GM19467 (cell line): ENCODE measurements at regions not wholly inside any gene's neighbourhood (a gene's known extent, or its start where the extent isn't known, plus 50 kb on each side); places are given as distances from the start of the nearest gene placed in this dataset.
A peak's percentile ranks its signal among the peaks of the same experiment; 100 is the strongest.

Source experiments
- ATAC-seq: cut with Tn5 transposase; IDR thresholded peaks from one replicate; pipeline ENCODE4 v1.9.1; 2021; ENCODE audit warnings: mild to moderate bottlenecking, moderate library complexity; ENCODE audit not compliant: unreplicated experiment

- no peak for ATAC-seq
These were observed 289.4 kb upstream of the CXCR4 start for GRCh38 chr2:136407117-136407951.

- ATAC-seq: no peak
These were observed 287.0 kb upstream of the CXCR4 start for GRCh38 chr2:136404925-136405324.

GRCh38 chr2:136404176-136404575 is 286.2 kb upstream of the CXCR4 start:
- ATAC-seq: no peak

- no peak for ATAC-seq
These were observed 284.3 kb upstream of the CXCR4 start for GRCh38 chr2:136402281-136402680.

GRCh38 chr2:136399667-136400289 is 281.8 kb upstream of the CXCR4 start:
- no peak for ATAC-seq

GRCh38 chr2:136395582-136395981 is 277.6 kb upstream of the CXCR4 start:
- ATAC-seq: no peak

GRCh38 chr2:136394136-136395060 is 276.4 kb upstream of the CXCR4 start:
- ATAC-seq: peak; percentile 48

GRCh38 chr2:136393514-136393913 is 275.6 kb upstream of the CXCR4 start:
- ATAC-seq: no peak

GRCh38 chr2:136392897-136393505 is 275.1 kb upstream of the CXCR4 start:
- no peak for ATAC-seq

GRCh38 chr2:136389809-136390208 is 271.9 kb upstream of the CXCR4 start:
- ATAC-seq: peak; percentile 82

- no peak for ATAC-seq
These were observed 268.1 kb upstream of the CXCR4 start for GRCh38 chr2:136386046-136386445.

GRCh38 chr2:136384531-136385303 is 266.8 kb upstream of the CXCR4 start:
- peak; percentile 45 for ATAC-seq

GRCh38 chr2:136383167-136383566 is 265.2 kb upstream of the CXCR4 start:
- ATAC-seq: no peak

- ATAC-seq: peak; percentile 78
These were observed 264.0 kb upstream of the CXCR4 start for GRCh38 chr2:136381722-136382633.

- ATAC-seq: no peak
These were observed 263.3 kb upstream of the CXCR4 start for GRCh38 chr2:136381245-136381644.

GRCh38 chr2:136378712-136379595 is 261.0 kb upstream of the CXCR4 start:
- ATAC-seq: no peak

GRCh38 chr2:136377423-136378382 is 259.8 kb upstream of the CXCR4 start:
- ATAC-seq: no peak
